Endothelial cell of umbilical vein (primary cell): ENCODE measurements at regions not wholly inside any gene's neighbourhood (a gene's known extent, or its start where the extent isn't known, plus 50 kb on each side); places are given as distances from the start of the nearest gene placed in this dataset.

ENCODE experiments used
- BruUV-seq: library from RNA; stranded (reverse); fragments of 400-500 nt; replicated peaks from 2 replicates; lab custom pipeline; 2021; lab: Mats Ljungman, UMichigan
- CTCF ChIA-PET: fragments of 300-600, 350-600 bp; sonication (Branson Sonifier 250); formaldehyde crosslinking; loops from one replicate; lab custom pipeline; 2021; ENCODE audit warnings: antibody characterized with exemption, inconsistent platforms; lab: Charles Lee
- POLR2A ChIA-PET: fragments of 300-600, 350-600 bp; sonication (Branson Sonifier 250); formaldehyde crosslinking; loops from one replicate; lab custom pipeline; 2021; ENCODE audit warnings: antibody characterized with exemption, inconsistent platforms; lab: Charles Lee
- DNase-seq: peaks from one replicate; pipeline ENCODE4 v3.0.0-alpha.2; 2011; ENCODE audit warnings: low read depth, low spot score
- FAIRE-seq: peaks from 2 replicates; lab custom pipeline; 2011; peaks lifted over from hg19 to GRCh38; lab: Jason Lieb, UNC
- H2AFZ ChIP-seq: 2 replicates; pipeline ENCODE4 v1.6.0; 2012; ENCODE audit warnings: low read depth, low read length, control low read depth, inconsistent platforms
- H3K27ac ChIP-seq: 2 replicates; pipeline ENCODE4 v1.5.1; 2011; ENCODE audit warnings: low read depth, mild to moderate bottlenecking, control low read depth, low read length, moderate library complexity; ENCODE audit not compliant: insufficient read depth
- H3K27me3 ChIP-seq, 2 experiments: 2 replicates each; pipeline versions ENCODE4 v1.6.0 to v1.6.1; 2011; ENCODE audit warnings: low read length in 2 of 2, mixed read lengths in 1 of 2; ENCODE audit not compliant: control insufficient read depth in 2 of 2, insufficient read depth in 2 of 2
- H3K36me3 ChIP-seq, 2 experiments: 2 replicates in 1 of 2; 3 replicates in 1 of 2; pipeline ENCODE4 v1.5.1; 2011; ENCODE audit warnings: low read length in 2 of 2, mild to moderate bottlenecking in 1 of 2, moderate library complexity in 1 of 2; ENCODE audit not compliant: control insufficient read depth in 2 of 2, insufficient read depth in 2 of 2; ENCODE audit errors: extremely low read depth in 1 of 2
- H3K4me1 ChIP-seq: 3 replicates; pipeline ENCODE4 v1.5.1; 2011; ENCODE audit warnings: mild to moderate bottlenecking, low read length; ENCODE audit not compliant: control insufficient read depth, insufficient read depth; ENCODE audit errors: extremely low read depth
- H3K4me2 ChIP-seq: 2 replicates; pipeline ENCODE4 v1.6.1; 2011; ENCODE audit warnings: low read length, control low read depth, mixed read lengths; ENCODE audit not compliant: insufficient read depth
- H3K4me3 ChIP-seq, 3 experiments: fragments of 200-600 bp in 1 of 3; sonication (generic), shearing (Covaris generic) in 1 of 3; replicated peaks in 1 of 3; 2 replicates each; pipeline ENCODE4 v1.5.1; 2011 to 2016; ENCODE audit warnings: control low read depth in 3 of 3, low read length in 3 of 3, mild to moderate bottlenecking in 2 of 3, inconsistent platforms in 1 of 3, low read depth in 1 of 3, moderate library complexity in 1 of 3; ENCODE audit not compliant: insufficient read depth in 1 of 3
- H3K79me2 ChIP-seq: 2 replicates; pipeline ENCODE4 v1.6.0; 2012; ENCODE audit warnings: low read length, inconsistent platforms; ENCODE audit not compliant: control insufficient read depth, insufficient read depth
- H3K9ac ChIP-seq: replicated peaks from 2 replicates; pipeline ENCODE3; 2011; ENCODE audit warnings: low read length, control low read depth; ENCODE audit not compliant: insufficient read depth; ENCODE audit errors: extremely low read depth
- H3K9me1 ChIP-seq: replicated peaks from 3 replicates; pipeline ENCODE4 v1.6.0; 2011; ENCODE audit warnings: mild to moderate bottlenecking, low read length; ENCODE audit not compliant: control insufficient read depth, insufficient read depth; ENCODE audit errors: extremely low read depth
- H3K9me3 ChIP-seq: replicated peaks from 2 replicates; pipeline ENCODE4 v1.5.1; 2012; ENCODE audit warnings: low read length, inconsistent platforms; ENCODE audit not compliant: control insufficient read depth, insufficient read depth
- H4K20me1 ChIP-seq: replicated peaks from 2 replicates; pipeline ENCODE3; 2011; ENCODE audit warnings: mild to moderate bottlenecking, low read length; ENCODE audit not compliant: control insufficient read depth, insufficient read depth; ENCODE audit errors: extremely low read depth
- EZH2 ChIP-seq: IDR thresholded peaks from 2 replicates; pipeline ENCODE4 v1.6.1; 2012; ENCODE audit warnings: borderline replicate concordance, low read depth, mild to moderate bottlenecking, moderate library complexity, low read length, inconsistent platforms; ENCODE audit not compliant: severe bottlenecking
- FOS ChIP-seq: IDR thresholded peaks from 2 replicates; pipeline ENCODE4 v1.6.1; 2011; ENCODE audit warnings: mild to moderate bottlenecking, low read length, moderate library complexity, borderline replicate concordance; ENCODE audit not compliant: insufficient read depth
- GATA2 ChIP-seq: IDR thresholded peaks from 2 replicates; pipeline ENCODE4 v1.7.0; 2011; ENCODE audit warnings: low read depth, mild to moderate bottlenecking, moderate library complexity, mixed read lengths, low read length; ENCODE audit not compliant: insufficient read length, insufficient read depth
- JUN ChIP-seq: IDR thresholded peaks from 2 replicates; pipeline ENCODE4 v1.6.1; 2011; ENCODE audit warnings: borderline replicate concordance, low read depth; ENCODE audit not compliant: insufficient read length, insufficient read depth
- MYC ChIP-seq: IDR thresholded peaks from one replicate; pipeline ENCODE4 v1.6.1; 2011; ENCODE audit warnings: mild to moderate bottlenecking, low read depth, low read length
- POLR2A ChIP-seq: IDR thresholded peaks from 2 replicates; pipeline ENCODE4 v1.6.1; 2012; ENCODE audit warnings: low read depth, mild to moderate bottlenecking, control low read depth, low read length
- POLR2AphosphoS5 ChIP-seq: IDR thresholded peaks from 2 replicates; pipeline ENCODE4 v1.6.1; 2012; ENCODE audit warnings: low read depth, mild to moderate bottlenecking, control low read depth, low read length, moderate library complexity; ENCODE audit not compliant: insufficient read depth
- dilution Hi-C: fragments of 300-500 bp; cut with MboI; formaldehyde crosslinking; loops from one replicate; pipeline ENCODE4 v1.15.0; 2019; ENCODE audit warnings: low sequenced_read_pairs; ENCODE audit not compliant: extremely low pct_ligation_motif_present
- intact Hi-C: fragments of 100-400 bp; cut with micrococcal nuclease; formaldehyde crosslinking; loops from one replicate; pipeline ENCODE4 v1.10.0; 2022
- TF ChIP-seq, protein P1 (sequence below): IDR thresholded peaks from 2 replicates; pipeline ENCODE4 v1.6.1; 2011; ENCODE audit not compliant: insufficient read depth, insufficient read length
- TF ChIP-seq, protein P2 (sequence below), 2 donors: IDR thresholded peaks; 1 replicate in 1 of 2; 2 replicates in 1 of 2; pipeline ENCODE4 v1.5.1; 2011; ENCODE audit warnings: low read length in 2 of 2, mild to moderate bottlenecking in 2 of 2, moderate library complexity in 2 of 2, control low read depth in 1 of 2, inconsistent platforms in 1 of 2, low read depth in 1 of 2; ENCODE audit not compliant: insufficient read depth in 1 of 2; ENCODE audit errors: extremely low read depth in 1 of 2

DNA sequence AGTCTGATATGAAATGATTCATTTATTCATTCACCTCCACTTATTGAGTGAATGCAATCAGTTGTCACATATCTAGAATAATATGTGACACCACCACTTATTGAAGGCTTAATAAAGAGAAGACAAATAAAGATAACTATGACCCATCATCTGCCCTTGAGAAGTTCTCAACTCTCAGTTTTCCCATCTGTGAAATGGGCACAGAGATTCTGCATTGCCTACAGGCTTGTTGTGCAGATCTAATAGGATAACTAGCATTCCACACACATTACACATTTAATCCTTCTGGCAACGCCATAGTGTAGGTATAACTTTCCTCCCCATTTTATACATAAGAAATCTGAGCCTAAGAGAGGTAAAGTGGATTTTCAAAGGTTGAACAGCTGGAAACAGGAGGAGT is 84.2 kb upstream of the FICD start:
- POLR2A ChIA-PET = no interaction called here
- H3K36me3 ChIP-seq = no peaks in the 10 kb centered on the region
- H4K20me1 ChIP-seq = no peaks in the 10 kb centered on the region
- no peak overlapping the region for H3K27ac ChIP-seq
- H3K9ac ChIP-seq = no peak overlapping the region
- no peaks in the 10 kb centered on the region for H3K9me1 ChIP-seq
- intact Hi-C loops (loop anchor here (10.0 kb wide), 1 partner anchor 106 kb away; no protein-coding TSS in a partner anchor), dilution Hi-C loops (no loop called here)
- H3K79me2 ChIP-seq = no peaks in the 10 kb centered on the region
- H3K4me1 ChIP-seq = no peaks in the 10 kb centered on the region
- CTCF ChIA-PET = no interaction called here
- H2AFZ ChIP-seq = no peak overlapping the region
- FAIRE-seq (no peak), DNase-seq (no peak)
- no peak overlapping the region for H3K4me2 ChIP-seq
- TF ChIP-seq, protein P1, sequence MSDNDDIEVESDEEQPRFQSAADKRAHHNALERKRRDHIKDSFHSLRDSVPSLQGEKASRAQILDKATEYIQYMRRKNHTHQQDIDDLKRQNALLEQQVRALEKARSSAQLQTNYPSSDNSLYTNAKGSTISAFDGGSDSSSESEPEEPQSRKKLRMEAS = no peak
- TF ChIP-seq GATA2 (no peak), EZH2 (no peak), POLR2AphosphoS5 (no peak), MYC (no peak), POLR2A (no peak), JUN (no peak), FOS (no peak)
- TF ChIP-seq, protein P2, sequence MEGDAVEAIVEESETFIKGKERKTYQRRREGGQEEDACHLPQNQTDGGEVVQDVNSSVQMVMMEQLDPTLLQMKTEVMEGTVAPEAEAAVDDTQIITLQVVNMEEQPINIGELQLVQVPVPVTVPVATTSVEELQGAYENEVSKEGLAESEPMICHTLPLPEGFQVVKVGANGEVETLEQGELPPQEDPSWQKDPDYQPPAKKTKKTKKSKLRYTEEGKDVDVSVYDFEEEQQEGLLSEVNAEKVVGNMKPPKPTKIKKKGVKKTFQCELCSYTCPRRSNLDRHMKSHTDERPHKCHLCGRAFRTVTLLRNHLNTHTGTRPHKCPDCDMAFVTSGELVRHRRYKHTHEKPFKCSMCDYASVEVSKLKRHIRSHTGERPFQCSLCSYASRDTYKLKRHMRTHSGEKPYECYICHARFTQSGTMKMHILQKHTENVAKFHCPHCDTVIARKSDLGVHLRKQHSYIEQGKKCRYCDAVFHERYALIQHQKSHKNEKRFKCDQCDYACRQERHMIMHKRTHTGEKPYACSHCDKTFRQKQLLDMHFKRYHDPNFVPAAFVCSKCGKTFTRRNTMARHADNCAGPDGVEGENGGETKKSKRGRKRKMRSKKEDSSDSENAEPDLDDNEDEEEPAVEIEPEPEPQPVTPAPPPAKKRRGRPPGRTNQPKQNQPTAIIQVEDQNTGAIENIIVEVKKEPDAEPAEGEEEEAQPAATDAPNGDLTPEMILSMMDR (IDR thresholded peaks at IDR 0.05; ENCODE audit: extremely low read depth in 1 of 2, insufficient read depth in 1 of 2, low read depth in 1 of 2, low read length in 2 of 2) = no peak
- BruUV-seq = no TSS peak
- H3K4me3 ChIP-seq = no peak overlapping the region
- no peaks in the 10 kb centered on the region for H3K27me3 ChIP-seq
- H3K9me3 ChIP-seq = no peaks in the 10 kb centered on the region
